K562 (cell line): ENCODE measurements at regions not wholly inside any gene's neighbourhood (a gene's known extent, or its start where the extent isn't known, plus 50 kb on each side); places are given as distances from the start of the nearest gene placed in this dataset.

ENCODE experiments used
- ATAC-seq: fragments of 200-7000 bp; cut with Tn5 transposase; 3 replicates; pipeline ENCODE4 v1.9.1; 2020; ENCODE audit warnings: moderate library complexity
- BruUV-seq: library from RNA; stranded (reverse); fragments of 400-500 nt; replicated peaks from 2 replicates; lab custom pipeline; 2021; lab: Mats Ljungman, UMichigan
- CTCF ChIA-PET: fragments of 300-600 bp; formaldehyde crosslinking; extraction: SDS; loops from one replicate; lab custom pipeline; 2021; ENCODE audit warnings: low intra/inter-chr PET ratio; lab: Yijun Ruan, JAX
- POLR2A ChIA-PET: fragments of 300-600, 350-650 bp; sonication (Branson Sonifier 250); formaldehyde crosslinking; extraction: SDS; loops from one replicate; lab custom pipeline; 2021; ENCODE audit warnings: antibody characterized with exemption, inconsistent platforms; lab: Yijun Ruan, JAX
- DNase-seq, 4 experiments: peaks; one replicate each; pipeline versions ENCODE4 v3.0.0 to v3.0.0-alpha.2; 2011 to 2018; ENCODE audit warnings: low spot score in 3 of 4, mixed read lengths in 3 of 4; ENCODE audit errors: extremely low read depth in 1 of 4
- FAIRE-seq: peaks from 2 replicates; lab custom pipeline; 2011; peaks lifted over from hg19 to GRCh38; lab: Jason Lieb, UNC
- H2AFZ ChIP-seq: 2 replicates; pipeline ENCODE4 v1.6.0; 2011; ENCODE audit warnings: low read depth, low read length, control low read depth, inconsistent platforms
- H3K27ac ChIP-seq: fragments of 200-600 bp; 3 replicates; pipeline ENCODE4 v1.8.0; 2011; ENCODE audit warnings: low read depth, mild to moderate bottlenecking, control low read depth, inconsistent platforms, low read length, moderate library complexity, mixed read lengths; ENCODE audit errors: extremely low read depth
- H3K27me3 ChIP-seq, 2 experiments: fragments of 300-600 bp in 1 of 2; 2 replicates in 1 of 2; 3 replicates in 1 of 2; pipeline versions ENCODE4 v1.6.0 to v1.8.0; 2011; ENCODE audit warnings: inconsistent platforms in 2 of 2, low read length in 2 of 2, mild to moderate bottlenecking in 1 of 2, mixed read lengths in 1 of 2, moderate library complexity in 1 of 2; ENCODE audit not compliant: control insufficient read depth in 2 of 2, insufficient read depth in 2 of 2
- H3K36me3 ChIP-seq: fragments of 300-600 bp; 3 replicates; pipeline ENCODE4 v1.8.0; 2011; ENCODE audit warnings: mild to moderate bottlenecking, low read length, inconsistent platforms; ENCODE audit not compliant: control insufficient read depth, insufficient read depth
- H3K4me1 ChIP-seq, 2 experiments: fragments of 200-600 bp in 1 of 2; replicated peaks in 1 of 2; 2 replicates in 1 of 2; 3 replicates in 1 of 2; pipeline versions ENCODE4 v1.5.1 to v1.8.0; 2011; ENCODE audit warnings: inconsistent platforms in 2 of 2, low read length in 2 of 2, mild to moderate bottlenecking in 1 of 2, mixed read lengths in 1 of 2, moderate library complexity in 1 of 2; ENCODE audit not compliant: control insufficient read depth in 2 of 2, insufficient read depth in 2 of 2
- H3K4me2 ChIP-seq: 2 replicates; pipeline ENCODE4 v1.6.1; 2011; ENCODE audit warnings: low read length, control low read depth, inconsistent platforms, mixed read lengths; ENCODE audit not compliant: insufficient read depth
- H3K4me3 ChIP-seq: fragments of 200-600 bp; sonication (generic), shearing (Covaris generic); 2 replicates; pipeline ENCODE4 v1.5.1; 2016; ENCODE audit warnings: control low read depth, inconsistent platforms
- H3K79me2 ChIP-seq: fragments of 200-600 bp; 3 replicates; pipeline ENCODE4 v1.8.0; 2011; ENCODE audit warnings: low read length, inconsistent platforms; ENCODE audit not compliant: control insufficient read depth, insufficient read depth
- H3K9ac ChIP-seq, 2 experiments: 2 replicates each; pipeline versions ENCODE4 v1.6.0 to v1.6.1; 2011; ENCODE audit warnings: low read depth in 2 of 2, low read length in 2 of 2, control low read depth in 1 of 2, inconsistent platforms in 1 of 2, mild to moderate bottlenecking in 1 of 2, mixed read lengths in 1 of 2; ENCODE audit not compliant: insufficient read depth in 1 of 2
- H3K9me1 ChIP-seq: one replicate; pipeline ENCODE4 v1.6.0; 2011; ENCODE audit warnings: inconsistent platforms, mild to moderate bottlenecking, low read length, moderate library complexity; ENCODE audit not compliant: control insufficient read depth, insufficient read depth
- H3K9me3 ChIP-seq: replicated peaks from 2 replicates; pipeline ENCODE4 v1.5.1; 2011; ENCODE audit warnings: low read depth, low read length, inconsistent platforms; ENCODE audit not compliant: control insufficient read depth, insufficient read depth
- H4K20me1 ChIP-seq: replicated peaks from 2 replicates; pipeline ENCODE4 v1.6.1; 2011; ENCODE audit warnings: low read length, inconsistent platforms, mixed read lengths; ENCODE audit not compliant: control insufficient read depth, insufficient read depth
- HMBOX1 ChIP-seq: sonication (generic); IDR thresholded peaks from 2 replicates; pipeline ENCODE4 v1.6.1; 2016
- MXI1 ChIP-seq: IDR thresholded peaks from 2 replicates; pipeline ENCODE4 v1.6.1; 2011; ENCODE audit warnings: low read depth, mild to moderate bottlenecking, improper control_type of control experiment, low read length
- NR1H2 ChIP-seq: sonication (generic); formaldehyde crosslinking; IDR thresholded peaks from 2 replicates; pipeline ENCODE4 v1.4.0; 2020; ENCODE audit warnings: mild to moderate bottlenecking, missing genetic modification reagents
- RFX1 ChIP-seq: fragments of 450-650 bp; IDR thresholded peaks from 2 replicates; pipeline ENCODE4 v1.6.1; 2016; ENCODE audit warnings: mild to moderate bottlenecking, moderate library complexity
- TAF15 ChIP-seq: fragments of 200-400 bp; formaldehyde crosslinking; IDR thresholded peaks from 2 replicates; pipeline ENCODE4 v1.6.1; 2017; ENCODE audit warnings: mild to moderate bottlenecking, low read depth, low read length, moderate library complexity
- THRA ChIP-seq: fragments of 450-650 bp; IDR thresholded peaks from 2 replicates; pipeline ENCODE4 v1.6.1; 2017; ENCODE audit warnings: mild to moderate bottlenecking, moderate library complexity
- ZNF445 ChIP-seq: fragments of 250-450 bp; sonication (Bioruptor Pico); IDR thresholded peaks from 2 replicates; pipeline ENCODE4 v1.4.0; 2020; ENCODE audit warnings: low read depth, mild to moderate bottlenecking, moderate library complexity
- WGBS: fragments of 100-300 bp; shearing (Covaris generic); methylation state at CpG from one replicate; pipeline ENCODE4 v1.1.6; 2016; ENCODE audit warnings: low coverage, mixed read lengths; ENCODE audit not compliant: insufficient coverage; ENCODE audit errors: missing lambda C conversion rate; 5-methylcytosine and 5-hydroxymethylcytosine counted together
- in situ Hi-C: fragments of 300-500 bp; cut with MboI; formaldehyde crosslinking; loops from 4 replicates; pipeline ENCODE4 v1.15.0; 2018; ENCODE audit warnings: inconsistent platforms, mixed read lengths
- intact Hi-C: fragments of 100-400 bp; cut with micrococcal nuclease; formaldehyde crosslinking; loops from 2 replicates; pipeline ENCODE4 v1.14.2; 2022

GRCh38 chr7:52061666-52062065, 745.1 kb upstream of the COBL start:
- FAIRE-seq (no peak), ATAC-seq (no peak), DNase-seq (no peak)
- H3K36me3 ChIP-seq: no peaks in the 10 kb centered on the region
- H3K27me3 ChIP-seq: no peaks in the 10 kb centered on the region
- no peaks in the 10 kb centered on the region for H3K9me3 ChIP-seq
- H4K20me1 ChIP-seq: no peaks in the 10 kb centered on the region
- H3K4me2 ChIP-seq: no peak overlapping the region
- no peak overlapping the region for H3K27ac ChIP-seq
- no peak overlapping the region for H2AFZ ChIP-seq
- ChIA-PET POLR2A (no interaction called here), CTCF (no interaction called here)
- TF ChIP-seq RFX1 (no peak), THRA (no peak), TAF15 (no peak), ZNF445 (no peak), HMBOX1 (no peak), NR1H2 (no peak), MXI1 (no peak)
- BruUV-seq: no TSS peak
- H3K9me1 ChIP-seq: no peaks in the 10 kb centered on the region
- in situ Hi-C loops: no loop called here
- intact Hi-C loops: no loop called here
- no peaks in the 10 kb centered on the region for H3K4me1 ChIP-seq
- no peak overlapping the region for H3K4me3 ChIP-seq
- no peak overlapping the region for H3K9ac ChIP-seq
- no peaks in the 10 kb centered on the region for H3K79me2 ChIP-seq
- WGBS: 0% methylated on average over 2 of the region's 2 CpGs
